Activated naive CD4-positive, alpha-beta T cell treated with anti-CD3 and anti-CD28 coated beads, Interleukin-2, amount 50 U/mL, for 16 hours (primary cell): ENCODE measurements at regions not wholly inside any gene's neighbourhood (a gene's known extent, or its start where the extent isn't known, plus 50 kb on each side); places are given as distances from the start of the nearest gene placed in this dataset.

Source experiments
- DNase-seq: peaks from one replicate; pipeline ENCODE4 v3.0.0-alpha.2; 2020

- no peak for DNase-seq
Measured at GRCh38 chr18:67379981-67380380, 136.5 kb downstream of the DSEL start.

DNA sequence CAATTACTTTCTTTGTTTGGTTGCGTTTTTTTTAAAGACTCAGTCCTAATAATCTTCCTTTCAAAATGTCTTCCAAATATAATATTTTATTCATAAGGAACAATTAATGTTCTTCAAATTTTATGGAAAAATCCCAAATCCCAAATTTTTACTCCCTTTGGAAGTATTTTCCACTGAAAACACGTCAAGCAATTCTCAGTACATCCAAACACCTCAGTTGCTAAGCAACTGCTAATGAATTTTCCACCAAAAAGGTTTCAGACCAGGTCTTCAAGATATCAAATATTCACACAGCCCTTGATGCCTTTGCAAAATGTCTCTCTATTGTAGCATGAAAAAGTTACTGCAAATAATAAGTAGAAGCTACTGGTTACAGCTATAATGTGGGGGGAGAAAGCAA, 140.1 kb downstream of the DSEL start:
- no peak for DNase-seq

DNA sequence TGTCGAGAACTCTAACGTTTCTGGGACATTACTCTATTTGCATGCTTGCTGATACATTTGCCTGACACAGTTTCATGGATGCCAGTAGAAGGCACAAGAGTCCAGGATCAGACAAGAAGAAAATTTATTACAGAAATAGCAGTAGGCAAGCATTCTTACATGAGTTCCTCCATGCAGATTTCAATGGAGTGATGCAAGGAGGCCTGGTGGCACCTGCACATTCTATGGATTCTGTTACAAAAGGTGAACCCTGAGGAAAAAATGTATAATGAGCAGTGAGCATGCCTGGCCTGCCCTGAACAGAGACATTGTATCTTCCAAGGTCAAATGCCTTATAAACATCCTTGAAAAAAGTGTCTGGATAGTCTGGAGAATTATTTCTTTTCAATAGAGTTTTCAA, 142.9 kb downstream of the DSEL start:
- no peak for DNase-seq

DNA sequence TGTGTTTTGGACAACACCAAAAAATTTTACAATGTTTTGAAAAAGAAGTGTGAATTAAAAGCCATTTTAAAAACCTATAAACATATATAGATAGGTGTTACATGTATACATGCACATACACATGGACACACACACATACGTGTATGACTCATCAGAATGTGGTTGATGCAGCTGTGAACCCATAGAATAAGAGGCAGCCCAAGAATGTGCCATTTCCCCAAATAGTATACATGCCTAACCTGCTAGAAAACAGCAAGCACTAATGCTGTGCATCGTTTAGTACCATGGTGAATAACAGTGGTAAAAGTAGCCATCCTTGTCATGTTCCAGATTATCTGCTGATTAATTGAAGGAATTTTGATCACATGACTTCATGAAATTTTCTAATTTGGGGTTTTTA, 149.0 kb downstream of the DSEL start:
- DNase-seq: no peak

GRCh38 chr18:67363694-67364093, 152.8 kb downstream of the DSEL start:
- DNase-seq: no peak

DNA sequence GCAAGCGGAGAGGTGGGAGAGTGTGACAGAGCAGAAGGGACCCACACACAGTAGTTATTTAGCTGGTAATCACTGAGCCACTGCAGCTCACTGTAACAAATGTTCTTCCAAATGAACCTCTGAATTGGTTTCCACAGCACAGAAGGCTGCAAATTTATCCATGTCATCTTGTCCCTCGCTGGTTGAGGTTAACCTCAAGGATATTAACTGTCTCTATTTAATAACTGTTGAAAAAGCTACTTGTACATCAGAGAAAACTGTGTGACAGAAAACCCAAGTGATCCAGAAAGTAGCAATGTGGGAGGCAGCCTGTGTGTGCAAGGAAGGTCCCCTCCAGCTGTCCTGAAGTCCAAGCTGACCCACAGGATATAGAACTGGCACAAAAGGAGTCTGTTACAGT, 153.6 kb downstream of the DSEL start:
- DNase-seq: no peak

DNA sequence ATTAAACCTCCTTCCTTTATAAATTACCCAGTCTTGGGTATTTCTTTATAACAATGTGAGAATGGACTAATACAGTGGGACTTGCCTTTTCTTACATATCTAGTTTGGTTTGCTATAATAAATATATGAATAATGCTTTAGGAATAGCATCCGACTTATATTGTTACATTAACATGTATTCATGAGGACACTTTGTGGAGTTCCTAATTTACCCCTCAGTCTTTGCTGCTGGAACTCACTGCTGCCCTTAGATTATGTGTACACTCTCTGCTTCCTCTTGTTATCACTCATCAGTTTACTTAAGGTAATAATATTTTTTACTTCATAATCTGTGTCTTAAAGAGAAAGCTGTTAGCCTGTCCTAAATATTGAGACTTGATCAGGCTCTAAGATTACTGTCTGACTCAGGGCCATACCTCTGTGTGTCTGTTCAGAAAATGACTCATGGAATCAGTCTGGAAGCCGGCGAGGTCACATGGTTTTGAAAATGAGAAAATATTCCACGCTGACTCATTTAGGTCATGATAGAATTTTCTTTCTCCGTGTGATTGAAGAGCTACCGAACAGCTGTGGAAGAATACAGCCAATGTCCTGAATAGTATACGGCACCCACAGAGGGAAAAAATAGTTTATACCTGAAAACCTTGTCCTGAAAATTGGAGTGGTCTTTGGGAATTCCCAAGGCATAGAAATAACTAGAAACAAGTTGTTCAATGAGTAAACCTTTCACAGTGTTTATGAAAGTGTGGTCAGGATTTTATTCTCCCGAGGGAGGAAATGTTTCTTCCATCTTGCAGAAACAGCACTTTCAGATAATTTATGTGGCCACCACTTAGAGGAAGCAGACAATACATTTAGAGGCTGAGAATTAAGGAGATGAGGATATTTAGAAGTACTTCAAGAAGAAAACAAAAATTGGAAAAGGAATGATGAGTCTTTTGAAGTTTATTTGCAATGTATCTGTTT, 156.4 kb downstream of the DSEL start:
- peak; percentile 29 for DNase-seq

GRCh38 chr18:67358947-67359346, 157.6 kb downstream of the DSEL start:
- DNase-seq: no peak

DNA sequence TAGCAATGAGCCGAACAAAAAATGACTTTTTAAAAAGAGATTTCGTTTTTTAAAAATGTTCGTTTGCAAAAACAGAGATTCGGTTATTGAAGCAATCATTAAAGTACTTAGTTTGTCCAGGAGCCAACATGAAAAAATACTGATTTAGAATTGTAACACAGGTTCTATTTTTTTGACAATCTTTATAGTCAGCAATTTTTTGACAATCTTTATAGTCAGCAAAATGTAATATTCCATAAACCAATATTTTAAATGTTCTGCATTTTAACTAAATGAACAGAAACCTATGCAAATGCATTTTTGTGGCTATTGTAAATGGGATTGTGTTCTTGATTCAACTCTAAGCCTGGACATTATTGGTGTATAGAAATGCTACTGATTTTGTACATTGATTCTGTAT, 161.8 kb downstream of the DSEL start:
- no peak for DNase-seq

GRCh38 chr18:67354091-67354490, 162.4 kb downstream of the DSEL start:
- DNase-seq: no peak

DNA sequence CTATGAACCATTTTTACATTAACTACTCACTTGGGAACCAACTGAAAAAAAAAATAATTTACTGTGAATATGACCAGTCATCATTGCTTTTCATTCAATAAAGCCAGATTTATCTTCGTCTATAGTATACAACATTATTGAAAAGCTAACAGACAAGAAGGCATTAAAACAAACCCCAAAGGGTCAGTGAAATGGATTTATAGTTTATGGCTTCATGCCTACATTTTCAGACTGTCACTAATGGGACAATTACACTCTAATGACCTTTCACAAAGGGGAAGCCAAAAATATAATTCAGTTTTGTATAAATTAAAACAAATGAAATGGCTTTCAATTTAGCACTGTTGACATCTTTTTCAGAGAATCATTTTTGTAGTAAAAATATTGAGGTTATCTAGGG, 169.1 kb downstream of the DSEL start:
- no peak for DNase-seq

DNA sequence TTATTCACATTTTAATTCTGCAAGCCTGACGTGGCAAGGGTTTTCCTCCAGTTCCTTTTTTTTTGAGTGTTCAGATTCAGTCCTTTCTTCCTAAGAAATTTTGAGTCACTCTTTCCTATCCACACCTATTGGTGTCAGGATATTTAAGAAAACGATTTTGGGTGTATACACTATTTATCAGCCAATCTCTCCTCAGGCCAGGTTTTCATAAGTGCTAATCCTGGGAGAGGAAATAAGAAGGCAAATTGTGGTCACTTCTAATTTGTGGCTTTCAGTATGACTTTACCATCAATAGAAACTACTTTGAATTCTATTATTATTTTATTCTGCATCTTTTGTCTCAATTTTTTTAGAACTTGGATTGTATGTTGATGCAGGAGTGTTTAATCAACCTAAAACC, 174.4 kb downstream of the DSEL start:
- DNase-seq: no peak

DNA sequence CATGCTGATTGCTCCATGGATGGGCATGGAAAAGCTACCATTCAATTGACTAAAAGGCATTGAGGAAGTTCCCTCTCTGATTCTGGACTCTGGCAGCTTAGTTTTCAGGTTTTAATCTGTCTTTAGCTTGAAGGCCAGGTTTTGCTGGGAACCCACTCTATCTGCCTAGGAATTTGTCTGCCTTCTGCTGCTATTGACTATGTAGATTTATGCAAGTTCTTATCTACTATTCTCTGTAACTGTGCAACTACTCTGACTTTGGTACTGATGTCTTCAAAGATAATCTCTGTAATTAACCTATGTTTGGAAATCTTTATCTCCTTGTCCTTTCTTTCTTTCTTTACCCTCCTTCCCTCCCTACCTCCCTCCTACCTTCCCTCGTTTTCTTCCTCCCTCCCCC, 178.8 kb downstream of the DSEL start:
- no peak for DNase-seq

- DNase-seq: no peak
Measured at GRCh38 chr18:67331857-67332256, 184.7 kb downstream of the DSEL start.

DNA sequence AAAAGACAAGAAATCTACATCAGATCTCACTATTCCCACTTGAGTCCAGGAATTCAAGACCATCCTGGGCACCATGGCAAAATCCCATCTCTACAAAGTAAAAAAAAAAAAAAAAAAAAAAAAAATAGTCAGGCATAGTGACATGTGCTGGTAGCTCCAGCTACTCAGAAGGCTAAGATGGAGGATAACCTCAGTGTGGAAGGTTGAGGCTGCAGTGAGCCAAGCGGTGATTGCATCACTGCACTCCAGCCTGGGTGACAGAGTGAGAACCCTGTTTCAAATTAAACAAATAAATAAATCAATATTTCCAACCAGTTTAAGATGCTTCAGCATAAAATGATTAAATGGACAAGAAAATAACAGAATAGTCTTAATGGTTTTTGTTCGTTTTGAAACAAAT, 197.4 kb downstream of the DSEL start:
- no peak for DNase-seq

DNA sequence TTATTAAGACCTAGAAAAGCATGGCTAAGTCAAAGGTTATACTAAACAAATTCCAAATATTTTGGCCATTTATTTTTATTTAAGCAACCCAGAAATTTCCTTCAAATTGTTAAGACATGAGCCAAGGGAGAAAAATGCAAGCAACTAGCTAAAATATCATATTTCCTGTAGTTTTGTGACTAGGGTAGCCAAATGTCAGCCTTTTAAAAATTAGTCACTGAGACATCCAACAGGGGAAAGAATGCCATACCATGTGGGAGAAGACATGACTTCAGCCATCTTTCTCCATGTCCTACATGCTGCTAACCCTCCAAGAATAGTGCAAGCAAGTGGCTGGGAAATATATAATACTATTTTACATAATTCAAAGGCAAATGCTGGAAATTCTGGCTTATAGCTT, 197.9 kb downstream of the DSEL start:
- no peak for DNase-seq

DNA sequence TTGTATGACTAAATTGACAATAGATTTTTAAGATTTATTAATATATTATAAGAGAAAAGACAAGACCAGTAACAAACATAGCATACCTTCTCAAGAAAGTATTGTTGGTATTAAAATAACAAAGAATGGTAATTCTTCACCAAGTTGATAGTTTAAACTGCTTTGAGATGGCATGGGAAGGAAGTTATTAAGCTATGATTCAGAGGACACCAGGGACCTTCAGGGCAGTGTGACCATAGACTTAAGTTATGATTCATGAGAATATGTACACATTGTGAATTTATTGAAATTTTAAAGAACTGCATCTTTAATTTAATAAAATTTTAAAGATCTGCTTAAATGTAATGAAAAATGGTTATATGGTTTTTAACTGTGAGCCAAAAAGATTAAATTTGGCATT, 205.7 kb downstream of the DSEL start:
- no peak for DNase-seq

GRCh38 chr18:67308819-67309218, 207.7 kb downstream of the DSEL start:
- DNase-seq: no peak

GRCh38 chr18:67305466-67305865, 211.1 kb downstream of the DSEL start:
- no peak for DNase-seq

- DNase-seq: no peak
Measured at GRCh38 chr18:67302043-67302442, 214.5 kb downstream of the DSEL start.

GRCh38 chr18:67301592-67301991, 214.9 kb downstream of the DSEL start:
- no peak for DNase-seq

GRCh38 chr18:67300498-67300897, 216.0 kb downstream of the DSEL start:
- DNase-seq: no peak

- DNase-seq: no peak
Measured at GRCh38 chr18:67292814-67293213, 223.7 kb downstream of the DSEL start.

DNA sequence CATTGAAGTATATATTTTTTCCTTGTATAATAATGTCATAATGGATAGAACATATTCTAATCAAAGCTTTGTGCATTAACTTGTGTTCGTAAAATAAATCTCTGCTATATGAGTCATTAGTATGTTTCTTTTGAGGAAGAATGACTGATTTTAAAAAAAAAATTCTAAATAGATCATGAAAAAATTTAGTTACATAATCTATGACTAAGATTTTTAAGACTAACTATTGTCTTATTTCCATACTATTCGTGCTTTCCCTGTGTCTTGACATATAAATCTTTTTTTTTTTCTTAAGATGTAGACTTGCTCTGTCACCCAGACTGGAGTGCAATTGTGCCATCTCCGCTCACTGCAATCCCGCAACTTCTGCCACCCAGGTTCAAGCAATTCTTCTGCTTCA, 226.1 kb downstream of the DSEL start:
- no peak for DNase-seq

GRCh38 chr18:67285583-67285982, 230.9 kb downstream of the DSEL start:
- no peak for DNase-seq
